Loucy (cell line): ENCODE measurements at regions not wholly inside any gene's neighbourhood (a gene's known extent, or its start where the extent isn't known, plus 50 kb on each side); places are given as distances from the start of the nearest gene placed in this dataset.

Experiments
- EZH2phosphoT487 ChIP-seq: fragments of 200-600 bp; IDR thresholded peaks from 2 replicates; pipeline ENCODE4 v1.6.1; 2018; ENCODE audit warnings: antibody characterized with exemption, mild to moderate bottlenecking, moderate library complexity, borderline replicate concordance
- TF ChIP-seq, protein P1 (sequence below): fragments of 200-600 bp; sonication (generic); conservative IDR thresholded peaks from 2 replicates; pipeline ENCODE4 v1.5.1; 2014; ENCODE audit warnings: mild to moderate bottlenecking, antibody characterized with exemption, low read length

- TF ChIP-seq, protein P1, sequence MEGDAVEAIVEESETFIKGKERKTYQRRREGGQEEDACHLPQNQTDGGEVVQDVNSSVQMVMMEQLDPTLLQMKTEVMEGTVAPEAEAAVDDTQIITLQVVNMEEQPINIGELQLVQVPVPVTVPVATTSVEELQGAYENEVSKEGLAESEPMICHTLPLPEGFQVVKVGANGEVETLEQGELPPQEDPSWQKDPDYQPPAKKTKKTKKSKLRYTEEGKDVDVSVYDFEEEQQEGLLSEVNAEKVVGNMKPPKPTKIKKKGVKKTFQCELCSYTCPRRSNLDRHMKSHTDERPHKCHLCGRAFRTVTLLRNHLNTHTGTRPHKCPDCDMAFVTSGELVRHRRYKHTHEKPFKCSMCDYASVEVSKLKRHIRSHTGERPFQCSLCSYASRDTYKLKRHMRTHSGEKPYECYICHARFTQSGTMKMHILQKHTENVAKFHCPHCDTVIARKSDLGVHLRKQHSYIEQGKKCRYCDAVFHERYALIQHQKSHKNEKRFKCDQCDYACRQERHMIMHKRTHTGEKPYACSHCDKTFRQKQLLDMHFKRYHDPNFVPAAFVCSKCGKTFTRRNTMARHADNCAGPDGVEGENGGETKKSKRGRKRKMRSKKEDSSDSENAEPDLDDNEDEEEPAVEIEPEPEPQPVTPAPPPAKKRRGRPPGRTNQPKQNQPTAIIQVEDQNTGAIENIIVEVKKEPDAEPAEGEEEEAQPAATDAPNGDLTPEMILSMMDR, result no peak
- no peak for TF ChIP-seq EZH2phosphoT487
Measured at GRCh38 chr2:107266555-107266954, 380.6 kb upstream of the ST6GAL2 start.
